GM12878 (cell line): ENCODE measurements at regions not wholly inside any gene's neighbourhood (a gene's known extent, or its start where the extent isn't known, plus 50 kb on each side); places are given as distances from the start of the nearest gene placed in this dataset.
A peak's percentile ranks its signal among the peaks of the same experiment; 100 is the strongest.

ENCODE experiments used
- ATAC-seq: fragments of 200-7000 bp; cut with Tn5 transposase; 3 replicates; pipeline ENCODE4 v1.9.1; 2020; ENCODE audit warnings: mild to moderate bottlenecking, moderate library complexity
- BruUV-seq: library from RNA; stranded (reverse); fragments of 400-500 nt; replicated peaks from 2 replicates; lab custom pipeline; 2021; lab: Mats Ljungman, UMichigan
- CTCF ChIA-PET: fragments of 300-600 bp; sonication (Branson Sonifier 250); formaldehyde crosslinking; extraction: SDS; loops from one replicate; lab custom pipeline; 2021; ENCODE audit warnings: inconsistent platforms; lab: Yijun Ruan, JAX
- POLR2A ChIA-PET: fragments of 350-600 bp; formaldehyde crosslinking; extraction: SDS; loops from one replicate; lab custom pipeline; 2021; ENCODE audit warnings: inconsistent platforms; lab: Charles Lee
- RAD21 ChIA-PET: fragments of 300-600 bp; sonication (Branson Sonifier 250); formaldehyde crosslinking; loops from one replicate; lab custom pipeline; 2023; ENCODE audit warnings: antibody characterized with exemption; ENCODE audit not compliant: unreplicated experiment; lab: Charles Lee
- SMC1A ChIA-PET: fragments of 300-600 bp; sonication (Branson Sonifier 250); formaldehyde crosslinking; loops from one replicate; lab custom pipeline; 2023; ENCODE audit not compliant: unreplicated experiment, uncharacterized antibody; lab: Charles Lee
- DNase-seq: peaks from one replicate; pipeline ENCODE4 v3.0.0-alpha.2; 2011; ENCODE audit warnings: low read depth, low spot score
- FAIRE-seq: peaks from 3 replicates; lab custom pipeline; 2011; peaks lifted over from hg19 to GRCh38; lab: Jason Lieb, UNC
- H2AFZ ChIP-seq: 2 replicates; pipeline ENCODE4 v1.6.0; 2011; ENCODE audit warnings: low read depth, low read length, control low read depth; ENCODE audit not compliant: control insufficient read depth
- H3K27ac ChIP-seq: 2 replicates; pipeline ENCODE4 v1.5.1; 2011; ENCODE audit warnings: control low read depth; ENCODE audit not compliant: control insufficient read depth, insufficient read depth
- H3K27me3 ChIP-seq, 2 experiments: replicated peaks in 1 of 2; 2 replicates each; pipeline versions ENCODE4 v1.6.0 to v1.6.1; 2011; ENCODE audit warnings: low read length in 1 of 2; ENCODE audit not compliant: control insufficient read depth in 2 of 2, insufficient read depth in 2 of 2
- H3K36me3 ChIP-seq, 2 experiments: 2 replicates each; pipeline ENCODE4 v1.5.1; 2011; ENCODE audit warnings: low read length in 1 of 2; ENCODE audit not compliant: control insufficient read depth in 2 of 2, insufficient read depth in 2 of 2
- H3K4me1 ChIP-seq: 2 replicates; pipeline ENCODE4 v1.6.1; 2011; ENCODE audit warnings: mild to moderate bottlenecking, low read length, moderate library complexity, mixed read lengths; ENCODE audit not compliant: control insufficient read depth, insufficient read depth
- H3K4me2 ChIP-seq: 2 replicates; pipeline ENCODE4 v1.6.0; 2011; ENCODE audit warnings: control low read depth; ENCODE audit not compliant: control insufficient read depth, insufficient read depth
- H3K4me3 ChIP-seq: fragments of 200-600 bp; sonication (generic); 2 replicates; pipeline ENCODE4 v1.5.1; 2016
- H3K79me2 ChIP-seq: 2 replicates; pipeline ENCODE4 v1.6.0; 2011; ENCODE audit warnings: low read length; ENCODE audit not compliant: control insufficient read depth, insufficient read depth
- H3K9ac ChIP-seq: 2 replicates; pipeline ENCODE4 v1.8.0; 2011; ENCODE audit warnings: low read length, control low read depth, mixed read lengths; ENCODE audit not compliant: control insufficient read depth, insufficient read depth
- H3K9me3 ChIP-seq: replicated peaks from 3 replicates; pipeline ENCODE4 v1.5.1; 2011; ENCODE audit warnings: mild to moderate bottlenecking, low read length; ENCODE audit not compliant: control insufficient read depth, insufficient read depth
- H4K20me1 ChIP-seq: 2 replicates; pipeline ENCODE4 v1.6.0; 2011; ENCODE audit not compliant: control insufficient read depth, insufficient read depth
- MTA2 ChIP-seq: fragments of 450-650 bp; IDR thresholded peaks from 2 replicates; pipeline ENCODE4 v1.6.1; 2016; ENCODE audit warnings: low read depth, mild to moderate bottlenecking, moderate library complexity
- NFIC ChIP-seq: IDR thresholded peaks from 2 replicates; pipeline ENCODE4 v1.6.1; 2012; ENCODE audit warnings: low read depth, mild to moderate bottlenecking, inconsistent platforms, low read length, moderate library complexity
- RUNX3 ChIP-seq: IDR thresholded peaks from 2 replicates; pipeline ENCODE4 v1.6.1; 2012; ENCODE audit warnings: low read length, inconsistent platforms
- SMC3 ChIP-seq: IDR thresholded peaks from 2 replicates; pipeline ENCODE4 v1.6.1; 2011; ENCODE audit warnings: low read length, improper control_type of control experiment, borderline replicate concordance
- SPI1 ChIP-seq: IDR thresholded peaks from 2 replicates; pipeline ENCODE4 v1.6.1; 2011; ENCODE audit warnings: low read depth, mild to moderate bottlenecking, low read length, moderate library complexity, borderline replicate concordance; ENCODE audit not compliant: insufficient read depth
- ZNF592 ChIP-seq: fragments of 450-650 bp; IDR thresholded peaks from 2 replicates; pipeline ENCODE4 v1.6.1; 2017; ENCODE audit warnings: mild to moderate bottlenecking, moderate library complexity
- WGBS: methylation state at CpG from one replicate; pipeline ENCODE4 v1.1.6; 2016; ENCODE audit warnings: low lambda C conversion rate; ENCODE audit not compliant: insufficient replicate concordance, insufficient coverage; ENCODE audit errors: missing lambda C conversion rate; 5-methylcytosine and 5-hydroxymethylcytosine counted together
- in situ Hi-C: fragments of 300-500 bp; cut with MboI; formaldehyde crosslinking; loops from 9 replicates; pipeline ENCODE4 v1.14.3; 2018; ENCODE audit warnings: mixed read lengths
- intact Hi-C: fragments of 100-400 bp; cut with micrococcal nuclease; formaldehyde crosslinking; loops from one replicate; pipeline ENCODE4 v1.14.2; 2022; ENCODE audit not compliant: unreplicated experiment

GRCh38 chr3:145087038-145087437 is 1073.9 kb downstream of the PLOD2 start (continued):
- no peak for TF ChIP-seq ZNF592

GRCh38 chr3:145088917-145089316 is 1072.1 kb downstream of the PLOD2 start:
- Histone ChIP-seq H3K4me2 (no peak overlapping the region), H3K9me3 (no peaks in the 10 kb centered on the region), H3K9ac (no peak overlapping the region), H3K36me3 (no peaks in the 10 kb centered on the region), H2AFZ (no peak overlapping the region), H3K27me3 (no peaks in the 10 kb centered on the region), H3K27ac (no peak overlapping the region), H3K4me3 (no peak overlapping the region), H3K79me2 (no peaks in the 10 kb centered on the region), H4K20me1 (no peaks in the 10 kb centered on the region), H3K4me1 (no peaks in the 10 kb centered on the region)
- FAIRE-seq (no peak), ATAC-seq (peak; percentile 91), DNase-seq (no peak)
- BruUV-seq: no TSS peak
- ChIA-PET SMC1A (no interaction called here), CTCF (no interaction called here), RAD21 (no interaction called here), POLR2A (no interaction called here)
- peak; percentile 21; the same call in 1 of the 2 replicates for TF ChIP-seq RUNX3
- TF ChIP-seq SMC3: no peak
- TF ChIP-seq NFIC: peak; percentile 42; the same call in 1 of the 2 replicates
- peak; percentile 81 for TF ChIP-seq SPI1
- TF ChIP-seq MTA2: 0 out of 2 replicates have a peak, but pooled peaks have one; percentile 18
- intact Hi-C loops (no loop called here), in situ Hi-C loops (no loop called here)
- WGBS: 0% methylated on average over 2 of the region's 2 CpGs
